ENCODE measurements at regions not wholly inside any gene's neighbourhood (a gene's known extent, or its start where the extent isn't known, plus 50 kb on each side); places are given as distances from the start of the nearest gene placed in this dataset.

- no peak overlapping the region for H3K27ac ChIP-seq (ENCODE audit: insufficient read depth, low read length, poor library complexity, severe bottlenecking)
- no peaks in the 10 kb centered on the region for H3K4me1 ChIP-seq (ENCODE audit: control insufficient read depth, insufficient read depth, low read length, poor library complexity, severe bottlenecking)
- Mint-ChIP-seq H3K4me1 (no peaks in the 10 kb centered on the region), H3K9me3 (peaks cover 0 to 10% (median 2%) of the 10 kb centered on the region in 7 donors), H3K27me3 (no peaks in the 10 kb centered on the region), H3K27ac (no peak overlapping the region), H3K4me3 (no peak overlapping the region), H3K36me3 (no peaks in the 10 kb centered on the region)
- H3K36me3 ChIP-seq (ENCODE audit: control insufficient read depth, insufficient read depth, low read length) = no peaks in the 10 kb centered on the region
- no peak overlapping the region for H3K4me3 ChIP-seq (ENCODE audit: low read depth, low read length)
- no peak for ATAC-seq (ENCODE audit: low read depth in 2 of 2)
- no peaks in the 10 kb centered on the region for H3K27me3 ChIP-seq (ENCODE audit: control insufficient read depth, insufficient read depth, low read length)
- H3K9me3 ChIP-seq (ENCODE audit: control insufficient read depth in 2 of 2, low read length in 2 of 2) = no peaks in the 10 kb centered on the region
- DNase-seq = no peak
Measured at GRCh38 chr12:19994968-19995367, 373.4 kb upstream of the PDE3A start.

- H3K4me1 ChIP-seq (ENCODE audit: control insufficient read depth, insufficient read depth, low read length, poor library complexity, severe bottlenecking) = no peaks in the 10 kb centered on the region
- no peak for ATAC-seq (ENCODE audit: low read depth in 2 of 2)
- Mint-ChIP-seq H3K4me1 (no peaks in the 10 kb centered on the region), H3K4me3 (no peak overlapping the region), H3K27ac (no peak overlapping the region), H3K9me3 (peaks cover 0 to 11% (median 5%) of the 10 kb centered on the region in 7 donors), H3K36me3 (no peaks in the 10 kb centered on the region), H3K27me3 (no peaks in the 10 kb centered on the region)
- DNase-seq = no peak
- H3K27me3 ChIP-seq (ENCODE audit: control insufficient read depth, insufficient read depth, low read length) = no peaks in the 10 kb centered on the region
- no peaks in the 10 kb centered on the region for H3K9me3 ChIP-seq (ENCODE audit: control insufficient read depth in 2 of 2, low read length in 2 of 2)
- H3K27ac ChIP-seq (ENCODE audit: insufficient read depth, low read length, poor library complexity, severe bottlenecking) = no peak overlapping the region
- no peak overlapping the region for H3K4me3 ChIP-seq (ENCODE audit: low read depth, low read length)
- H3K36me3 ChIP-seq (ENCODE audit: control insufficient read depth, insufficient read depth, low read length) = no peaks in the 10 kb centered on the region
Measured at GRCh38 chr12:19997656-19998400, 370.5 kb upstream of the PDE3A start.

GRCh38 chr12:19998411-19998810 lies 369.9 kb upstream of the PDE3A start:
- no peak overlapping the region for H3K27ac ChIP-seq (ENCODE audit: insufficient read depth, low read length, poor library complexity, severe bottlenecking)
- H3K4me1 Mint-ChIP-seq = no peaks in the 10 kb centered on the region
- DNase-seq (no peak), ATAC-seq (ENCODE audit: low read depth in 2 of 2) (no peak)
- H3K36me3 ChIP-seq (ENCODE audit: control insufficient read depth, insufficient read depth, low read length) = no peaks in the 10 kb centered on the region
- no peaks in the 10 kb centered on the region for H3K27me3 ChIP-seq (ENCODE audit: control insufficient read depth, insufficient read depth, low read length)
- no peaks in the 10 kb centered on the region for H3K27me3 Mint-ChIP-seq
- no peaks in the 10 kb centered on the region for H3K4me1 ChIP-seq (ENCODE audit: control insufficient read depth, insufficient read depth, low read length, poor library complexity, severe bottlenecking)
- H3K9me3 ChIP-seq (ENCODE audit: control insufficient read depth in 2 of 2, low read length in 2 of 2) = no peaks in the 10 kb centered on the region
- H3K36me3 Mint-ChIP-seq = no peaks in the 10 kb centered on the region
- no peak overlapping the region for H3K4me3 ChIP-seq (ENCODE audit: low read depth, low read length)
- H3K4me3 Mint-ChIP-seq = no peak overlapping the region
- peaks cover 0 to 11% (median 5%) of the 10 kb centered on the region in 7 donors for H3K9me3 Mint-ChIP-seq
- no peak overlapping the region for H3K27ac Mint-ChIP-seq

GRCh38 chr12:19998961-19999804 lies 369.2 kb upstream of the PDE3A start:
- Histone ChIP-seq H3K4me3 (ENCODE audit: low read depth, low read length) (no peak overlapping the region), H3K9me3 (ENCODE audit: control insufficient read depth in 2 of 2, low read length in 2 of 2) (no peaks in the 10 kb centered on the region), H3K27ac (ENCODE audit: insufficient read depth, low read length, poor library complexity, severe bottlenecking) (no peak overlapping the region), H3K27me3 (ENCODE audit: control insufficient read depth, insufficient read depth, low read length) (no peaks in the 10 kb centered on the region), H3K36me3 (ENCODE audit: control insufficient read depth, insufficient read depth, low read length) (no peaks in the 10 kb centered on the region), H3K4me1 (ENCODE audit: control insufficient read depth, insufficient read depth, low read length, poor library complexity, severe bottlenecking) (no peaks in the 10 kb centered on the region)
- DNase-seq (no peak), ATAC-seq (ENCODE audit: low read depth in 2 of 2) (no peak)
- peaks cover 0 to 8% (median 5%) of the 10 kb centered on the region in 7 donors for H3K9me3 Mint-ChIP-seq
- no peaks in the 10 kb centered on the region for H3K36me3 Mint-ChIP-seq
- H3K27ac Mint-ChIP-seq = no peak overlapping the region
- H3K4me1 Mint-ChIP-seq = no peaks in the 10 kb centered on the region
- H3K4me3 Mint-ChIP-seq = no peak overlapping the region
- H3K27me3 Mint-ChIP-seq = no peaks in the 10 kb centered on the region

- Mint-ChIP-seq H3K4me1 (no peaks in the 10 kb centered on the region), H3K27ac (no peak overlapping the region), H3K4me3 (no peak overlapping the region), H3K27me3 (no peaks in the 10 kb centered on the region), H3K9me3 (peaks cover 0 to 8% (median 5%) of the 10 kb centered on the region in 7 donors), H3K36me3 (no peaks in the 10 kb centered on the region)
- no peaks in the 10 kb centered on the region for H3K36me3 ChIP-seq (ENCODE audit: control insufficient read depth, insufficient read depth, low read length)
- no peaks in the 10 kb centered on the region for H3K27me3 ChIP-seq (ENCODE audit: control insufficient read depth, insufficient read depth, low read length)
- H3K9me3 ChIP-seq (ENCODE audit: control insufficient read depth in 2 of 2, low read length in 2 of 2) = no peaks in the 10 kb centered on the region
- H3K4me1 ChIP-seq (ENCODE audit: control insufficient read depth, insufficient read depth, low read length, poor library complexity, severe bottlenecking) = no peaks in the 10 kb centered on the region
- no peak for DNase-seq
- ATAC-seq (ENCODE audit: low read depth in 2 of 2) = no peak
- no peak overlapping the region for H3K4me3 ChIP-seq (ENCODE audit: low read depth, low read length)
- H3K27ac ChIP-seq (ENCODE audit: insufficient read depth, low read length, poor library complexity, severe bottlenecking) = no peak overlapping the region
Measured at GRCh38 chr12:19999805-20000138, 368.6 kb upstream of the PDE3A start.

GRCh38 chr12:20000229-20000849 lies 368.0 kb upstream of the PDE3A start:
- H3K4me3 Mint-ChIP-seq = no peak overlapping the region
- peaks cover 0 to 11% (median 4%) of the 10 kb centered on the region in 7 donors for H3K9me3 Mint-ChIP-seq
- Histone ChIP-seq H3K36me3 (ENCODE audit: control insufficient read depth, insufficient read depth, low read length) (no peaks in the 10 kb centered on the region), H3K4me3 (ENCODE audit: low read depth, low read length) (no peak overlapping the region), H3K9me3 (ENCODE audit: control insufficient read depth in 2 of 2, low read length in 2 of 2) (no peaks in the 10 kb centered on the region), H3K27ac (ENCODE audit: insufficient read depth, low read length, poor library complexity, severe bottlenecking) (no peak overlapping the region), H3K4me1 (ENCODE audit: control insufficient read depth, insufficient read depth, low read length, poor library complexity, severe bottlenecking) (no peaks in the 10 kb centered on the region), H3K27me3 (ENCODE audit: control insufficient read depth, insufficient read depth, low read length) (no peaks in the 10 kb centered on the region)
- no peaks in the 10 kb centered on the region for H3K4me1 Mint-ChIP-seq
- no peak for ATAC-seq (ENCODE audit: low read depth in 2 of 2)
- no peak overlapping the region for H3K27ac Mint-ChIP-seq
- no peaks in the 10 kb centered on the region for H3K36me3 Mint-ChIP-seq
- DNase-seq = no peak
- H3K27me3 Mint-ChIP-seq = no peaks in the 10 kb centered on the region

- Mint-ChIP-seq H3K27ac (no peak overlapping the region), H3K4me1 (no peaks in the 10 kb centered on the region), H3K9me3 (peaks cover 0 to 11% (median 4%) of the 10 kb centered on the region in 7 donors), H3K4me3 (no peak overlapping the region), H3K36me3 (no peaks in the 10 kb centered on the region), H3K27me3 (no peaks in the 10 kb centered on the region)
- H3K27ac ChIP-seq (ENCODE audit: insufficient read depth, low read length, poor library complexity, severe bottlenecking) = no peak overlapping the region
- no peaks in the 10 kb centered on the region for H3K27me3 ChIP-seq (ENCODE audit: control insufficient read depth, insufficient read depth, low read length)
- H3K9me3 ChIP-seq (ENCODE audit: control insufficient read depth in 2 of 2, low read length in 2 of 2) = no peaks in the 10 kb centered on the region
- H3K4me3 ChIP-seq (ENCODE audit: low read depth, low read length) = no peak overlapping the region
- no peak for ATAC-seq (ENCODE audit: low read depth in 2 of 2)
- H3K4me1 ChIP-seq (ENCODE audit: control insufficient read depth, insufficient read depth, low read length, poor library complexity, severe bottlenecking) = no peaks in the 10 kb centered on the region
- no peaks in the 10 kb centered on the region for H3K36me3 ChIP-seq (ENCODE audit: control insufficient read depth, insufficient read depth, low read length)
- DNase-seq = no peak
Measured at GRCh38 chr12:20003252-20003651, 365.1 kb upstream of the PDE3A start.

Measured in CD4-positive, CD25-positive, alpha-beta regulatory T cell (primary cell).